ENCODE measurements at regions not wholly inside any gene's neighbourhood (a gene's known extent, or its start where the extent isn't known, plus 50 kb on each side); places are given as distances from the start of the nearest gene placed in this dataset.
"Not testable (repeated sequence)": the region's sequence is repeated elsewhere in the genome, so short reads cannot be mapped to it uniquely, and the experiment has no call there.

DNA sequence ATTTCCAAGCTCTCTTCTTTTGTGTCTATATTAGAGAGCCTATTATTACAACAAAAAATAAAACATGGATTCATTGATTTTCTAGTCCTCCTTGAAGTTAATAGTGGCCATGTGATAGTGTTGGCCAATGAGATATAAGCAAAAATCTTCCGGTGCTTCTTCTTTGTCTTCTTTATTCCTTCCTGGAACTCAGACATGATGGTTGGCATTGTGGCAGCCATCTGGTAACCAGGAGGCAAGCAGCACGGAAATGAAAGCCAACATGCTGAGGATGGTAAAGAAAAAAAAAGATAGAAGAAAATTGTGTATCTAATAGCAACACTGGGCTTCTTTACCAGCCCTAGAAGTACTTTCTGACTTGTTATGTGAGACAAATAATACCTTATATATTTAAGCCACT, 50.8 kb upstream of the SEL1L start:
- Histone ChIP-seq H3K36me3 (ENCODE audit: control insufficient read depth in 1 of 2, insufficient read depth in 2 of 2, low read length in 1 of 2) (no peaks in the 10 kb centered on the region), H3K27ac (ENCODE audit: low read depth in 1 of 2, low read length in 2 of 2) (no peak overlapping the region), H3K4me3 (ENCODE audit: low read length in 2 of 2) (no peak overlapping the region), H3K27me3 (ENCODE audit: control insufficient read depth in 1 of 2, insufficient read depth in 2 of 2, low read length in 1 of 2) (no peaks in the 10 kb centered on the region), H3K9me3 (ENCODE audit: control insufficient read depth, low read length) (no peaks in the 10 kb centered on the region), H3K4me1 (ENCODE audit: control insufficient read depth in 1 of 2, insufficient read depth in 2 of 2, low read length in 2 of 2) (no peaks in the 10 kb centered on the region)
- DNase-seq (no peak), ATAC-seq (ENCODE audit: low FRiP score) (no peak)
- WGBS, 2 donors: 96 to 99% methylated on average over 2 of the region's 2 CpGs
- intact Hi-C loops (cut with DNase I): no loop called here

DNA sequence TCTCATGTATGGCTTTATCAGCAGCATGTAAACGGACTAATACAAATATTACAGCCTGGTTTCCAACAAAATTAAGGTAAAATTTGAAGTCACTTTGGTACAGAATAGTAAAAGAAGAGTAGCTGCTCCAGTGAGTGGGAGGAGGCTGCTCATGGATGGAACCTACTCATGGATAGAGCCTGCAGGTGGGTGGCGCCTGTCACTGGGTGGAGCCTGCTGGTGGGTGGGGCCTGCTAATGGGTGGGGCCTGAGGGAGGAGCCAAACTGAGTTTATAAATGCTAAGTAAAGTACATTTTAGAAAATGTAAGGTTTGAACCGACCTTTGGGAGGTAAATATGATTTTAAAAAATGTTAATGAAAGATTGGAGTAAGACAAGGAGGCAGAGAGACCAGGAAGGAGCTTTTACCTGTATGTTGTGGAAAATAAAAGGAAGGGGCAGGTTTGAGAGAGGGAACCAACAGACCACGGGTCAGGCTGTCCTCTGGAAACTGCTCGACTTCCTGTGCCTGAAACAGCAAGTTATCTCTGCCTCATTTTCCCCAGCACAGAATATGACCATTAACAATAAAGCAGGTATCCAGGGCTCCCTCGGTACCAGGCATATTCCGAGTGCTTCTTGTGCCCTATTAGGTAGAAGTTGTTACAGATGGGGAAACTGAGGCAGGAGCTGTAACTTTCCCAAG, 55.9 kb upstream of the SEL1L start:
- ATAC-seq (ENCODE audit: low FRiP score): no peak
- WGBS, 2 donors: 91 to 92% methylated on average over 7 of the region's 7 CpGs
- Histone ChIP-seq H3K9me3 (ENCODE audit: control insufficient read depth, low read length) (no peaks in the 10 kb centered on the region), H3K27ac (ENCODE audit: low read depth in 1 of 2, low read length in 2 of 2) (no peak overlapping the region), H3K27me3 (ENCODE audit: control insufficient read depth in 1 of 2, insufficient read depth in 2 of 2, low read length in 1 of 2) (no peaks in the 10 kb centered on the region), H3K4me1 (ENCODE audit: control insufficient read depth in 1 of 2, insufficient read depth in 2 of 2, low read length in 2 of 2) (peaks cover 3 to 5% of the 10 kb centered on the region in 2 donors), H3K4me3 (ENCODE audit: low read length in 2 of 2) (no peak overlapping the region), H3K36me3 (ENCODE audit: control insufficient read depth in 1 of 2, insufficient read depth in 2 of 2, low read length in 1 of 2) (no peaks in the 10 kb centered on the region)
- intact Hi-C loops (cut with DNase I): no loop called here
- no peak for DNase-seq

DNA sequence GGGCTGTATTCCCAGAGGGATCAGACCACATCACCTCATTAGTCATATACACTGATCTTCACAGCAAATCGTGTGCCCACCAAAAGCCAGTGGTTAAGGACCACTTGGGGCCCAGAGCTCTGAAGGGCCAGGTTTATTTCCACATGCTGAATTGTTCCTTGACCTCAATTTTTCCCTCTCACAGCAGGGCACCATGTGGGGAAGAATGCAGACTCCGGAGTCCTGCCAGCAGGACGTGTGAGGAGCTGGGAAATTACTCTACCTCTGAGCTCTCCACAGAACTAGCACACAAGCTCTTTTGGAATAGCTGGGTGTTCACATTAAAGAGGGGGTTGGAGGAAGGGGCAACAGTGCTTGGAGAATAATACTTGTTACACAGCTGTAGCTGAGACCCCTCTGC, 57.6 kb upstream of the SEL1L start:
- Histone ChIP-seq H3K4me3 (ENCODE audit: low read length in 2 of 2) (no peak overlapping the region), H3K27ac (ENCODE audit: low read depth in 1 of 2, low read length in 2 of 2) (no peak overlapping the region), H3K27me3 (ENCODE audit: control insufficient read depth in 1 of 2, insufficient read depth in 2 of 2, low read length in 1 of 2) (no peaks in the 10 kb centered on the region), H3K4me1 (ENCODE audit: control insufficient read depth in 1 of 2, insufficient read depth in 2 of 2, low read length in 2 of 2) (peaks cover 3 to 10% of the 10 kb centered on the region in 2 donors), H3K36me3 (ENCODE audit: control insufficient read depth in 1 of 2, insufficient read depth in 2 of 2, low read length in 1 of 2) (no peaks in the 10 kb centered on the region), H3K9me3 (ENCODE audit: control insufficient read depth, low read length) (no peaks in the 10 kb centered on the region)
- no peak for DNase-seq
- 27 to 29% methylated on average over 3 of the region's 3 CpGs for WGBS, 2 donors
- no peak for ATAC-seq (ENCODE audit: low FRiP score)
- intact Hi-C loops (cut with DNase I): no loop called here

DNA sequence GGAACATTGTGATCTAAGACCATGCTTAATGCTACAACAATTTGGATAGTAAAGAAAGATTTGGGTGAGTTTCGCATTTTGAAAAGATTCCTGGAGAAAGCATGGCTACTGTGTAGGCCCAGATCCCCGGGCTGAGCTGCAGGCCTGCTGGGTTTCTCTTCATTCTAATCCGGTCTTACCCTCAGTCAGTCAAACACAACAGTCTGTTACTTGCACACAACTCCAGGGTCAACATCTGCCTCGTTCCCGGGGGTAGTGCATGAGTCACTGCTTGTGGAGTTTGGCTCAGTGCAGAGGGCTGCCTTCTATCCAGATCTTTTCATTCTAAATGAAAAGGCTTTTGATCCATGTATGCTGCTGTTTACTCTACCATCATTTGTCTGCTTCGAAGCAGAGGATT, 60.4 kb upstream of the SEL1L start:
- DNase-seq: peak; percentile 67 to 74
- peak; percentile 89 for ATAC-seq (ENCODE audit: low FRiP score)
- Histone ChIP-seq H3K4me3 (ENCODE audit: low read length in 2 of 2) (no peak overlapping the region), H3K4me1 (ENCODE audit: control insufficient read depth in 1 of 2, insufficient read depth in 2 of 2, low read length in 2 of 2) (peaks cover 3 to 10% of the 10 kb centered on the region in 2 donors), H3K27ac (ENCODE audit: low read depth in 1 of 2, low read length in 2 of 2) (no peak overlapping the region), H3K36me3 (ENCODE audit: control insufficient read depth in 1 of 2, insufficient read depth in 2 of 2, low read length in 1 of 2) (no peaks in the 10 kb centered on the region), H3K27me3 (ENCODE audit: control insufficient read depth in 1 of 2, insufficient read depth in 2 of 2, low read length in 1 of 2) (no peaks in the 10 kb centered on the region), H3K9me3 (ENCODE audit: control insufficient read depth, low read length) (no peaks in the 10 kb centered on the region)
- 4% methylated on average over 6 of the region's 6 CpGs for WGBS, 2 donors
- intact Hi-C loops (cut with DNase I): no loop called here

DNA sequence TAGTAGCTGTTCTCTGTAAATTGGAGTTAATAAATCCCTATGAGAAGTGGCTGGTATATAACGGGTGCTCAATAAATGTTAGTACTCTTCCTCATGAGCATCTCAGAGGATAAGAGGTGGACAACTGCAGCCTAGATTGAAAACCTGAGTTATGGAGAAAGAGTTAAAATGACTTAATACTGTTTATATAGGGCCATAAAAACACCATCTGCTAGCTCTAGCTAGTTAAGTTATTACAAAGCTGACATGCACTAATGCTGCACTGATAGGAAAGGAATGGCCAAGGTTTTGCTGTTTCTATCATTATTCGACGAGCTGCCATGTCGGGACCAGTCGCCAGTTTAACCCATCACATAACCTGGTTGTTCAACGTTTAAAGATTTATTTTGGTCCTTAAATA, 72.0 kb upstream of the SEL1L start:
- no peak for ATAC-seq (ENCODE audit: low FRiP score)
- intact Hi-C loops (cut with DNase I): no loop called here
- H3K27ac ChIP-seq (ENCODE audit: low read depth in 1 of 2, low read length in 2 of 2): no peak overlapping the region

DNA sequence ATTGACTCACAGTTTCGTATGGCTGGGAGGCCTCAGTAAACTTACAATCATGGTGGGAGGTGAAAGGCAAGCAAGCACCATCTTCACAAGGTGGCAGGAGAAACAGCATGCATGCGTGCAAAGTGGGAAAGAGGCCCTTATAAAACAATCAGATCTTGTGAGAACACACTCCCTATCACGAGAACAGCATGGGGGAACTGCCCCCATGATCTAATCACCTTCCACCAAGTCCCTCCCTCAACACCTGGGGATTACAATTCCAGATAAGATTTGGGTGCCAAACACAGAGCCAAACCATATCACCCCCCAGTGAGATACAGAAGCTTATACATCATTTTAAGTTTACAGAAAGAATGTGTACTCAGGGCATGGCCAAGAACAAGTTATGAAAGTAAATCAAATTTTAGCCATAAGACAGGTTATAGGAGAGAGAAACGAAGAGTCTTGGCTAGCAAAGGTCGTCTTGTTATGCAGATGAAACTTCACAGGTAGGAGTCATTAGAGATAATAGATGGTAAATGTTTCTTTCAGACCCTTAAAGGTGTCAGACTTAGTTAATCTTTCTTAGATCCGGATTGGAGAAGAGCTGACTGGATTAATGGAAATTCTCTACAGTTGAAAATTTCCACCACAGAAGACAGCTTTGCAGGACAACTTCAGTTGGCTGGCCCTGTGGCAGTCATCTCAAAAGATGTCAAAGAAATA, 79.8 kb upstream of the SEL1L start:
- DNase-seq (no peak), ATAC-seq (ENCODE audit: low FRiP score) (no peak)

More for the DNA sequence above, 72.0 kb upstream of the SEL1L start:
- no peaks in the 10 kb centered on the region for H3K4me1 ChIP-seq (ENCODE audit: control insufficient read depth in 1 of 2, insufficient read depth in 2 of 2, low read length in 2 of 2)
- WGBS, 2 donors: 42 to 52% methylated on average over 6 of the region's 6 CpGs
- H3K4me3 ChIP-seq (ENCODE audit: low read length in 2 of 2): no peak overlapping the region
- H3K9me3 ChIP-seq (ENCODE audit: control insufficient read depth, low read length): no peaks in the 10 kb centered on the region
- no peaks in the 10 kb centered on the region for H3K27me3 ChIP-seq (ENCODE audit: control insufficient read depth in 1 of 2, insufficient read depth in 2 of 2, low read length in 1 of 2)
- DNase-seq: no peak
- H3K36me3 ChIP-seq (ENCODE audit: control insufficient read depth in 1 of 2, insufficient read depth in 2 of 2, low read length in 1 of 2): no peaks in the 10 kb centered on the region

DNA sequence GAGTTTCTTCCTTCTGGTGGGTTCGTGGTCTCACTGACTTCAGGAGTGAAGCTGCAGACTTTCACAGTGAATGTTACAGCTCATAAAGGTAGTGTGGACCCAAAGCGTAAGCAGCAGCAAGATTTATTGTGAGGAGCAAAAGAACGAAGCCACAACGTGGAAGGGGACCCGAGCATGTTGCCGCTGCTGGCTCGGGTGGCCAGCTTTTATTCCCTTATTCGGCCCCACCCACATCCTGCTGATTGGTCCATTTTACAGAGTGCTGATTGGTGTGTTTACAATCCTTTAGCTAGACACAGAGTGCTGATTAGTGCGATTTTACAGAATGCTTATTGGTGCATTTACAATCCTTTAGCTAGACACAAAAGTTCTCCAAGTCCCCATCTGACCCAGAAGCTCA, 80.6 kb upstream of the SEL1L start:
- H3K9me3 ChIP-seq (ENCODE audit: control insufficient read depth, low read length); H3K27me3 ChIP-seq (ENCODE audit: control insufficient read depth in 1 of 2, insufficient read depth in 2 of 2, low read length in 1 of 2); H3K27ac ChIP-seq (ENCODE audit: low read depth in 1 of 2, low read length in 2 of 2); DNase-seq; intact Hi-C loops (cut with DNase I); H3K36me3 ChIP-seq (ENCODE audit: control insufficient read depth in 1 of 2, insufficient read depth in 2 of 2, low read length in 1 of 2); H3K4me1 ChIP-seq (ENCODE audit: control insufficient read depth in 1 of 2, insufficient read depth in 2 of 2, low read length in 2 of 2); H3K4me3 ChIP-seq (ENCODE audit: low read length in 2 of 2); ATAC-seq (ENCODE audit: low FRiP score): not testable (repeated sequence)
- WGBS, 2 donors: 95 to 98% methylated on average over 9 of the region's 9 CpGs

More for the DNA sequence above, 79.8 kb upstream of the SEL1L start:
- Histone ChIP-seq H3K4me1 (ENCODE audit: control insufficient read depth in 1 of 2, insufficient read depth in 2 of 2, low read length in 2 of 2) (no peaks in the 10 kb centered on the region), H3K36me3 (ENCODE audit: control insufficient read depth in 1 of 2, insufficient read depth in 2 of 2, low read length in 1 of 2) (no peaks in the 10 kb centered on the region), H3K4me3 (ENCODE audit: low read length in 2 of 2) (no peak overlapping the region), H3K27ac (ENCODE audit: low read depth in 1 of 2, low read length in 2 of 2) (no peak overlapping the region), H3K9me3 (ENCODE audit: control insufficient read depth, low read length) (no peaks in the 10 kb centered on the region), H3K27me3 (ENCODE audit: control insufficient read depth in 1 of 2, insufficient read depth in 2 of 2, low read length in 1 of 2) (no peaks in the 10 kb centered on the region)
- intact Hi-C loops (cut with DNase I): no loop called here
- 68 to 78% methylated on average over 6 of the region's 6 CpGs for WGBS, 2 donors

DNA sequence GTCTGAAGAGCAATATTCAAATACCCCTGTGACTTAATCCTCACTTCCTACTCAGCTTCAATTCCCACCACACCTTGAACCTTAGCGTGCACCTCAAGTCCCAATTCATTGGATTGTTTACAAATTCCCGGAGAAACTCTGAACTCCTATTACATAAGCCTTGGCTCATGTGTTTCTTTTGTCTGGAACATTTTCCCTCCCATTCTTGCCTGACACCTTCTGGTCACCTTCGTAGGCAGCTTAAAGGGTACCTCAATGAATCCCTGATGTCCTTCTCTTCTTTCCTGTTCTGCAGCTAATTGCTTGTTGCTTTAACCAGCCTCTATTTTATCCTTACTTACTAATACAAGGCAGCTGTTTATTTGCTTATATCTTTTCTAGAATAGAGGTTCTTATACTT, 85.0 kb upstream of the SEL1L start:
- Histone ChIP-seq H3K36me3 (ENCODE audit: control insufficient read depth in 1 of 2, insufficient read depth in 2 of 2, low read length in 1 of 2) (no peaks in the 10 kb centered on the region), H3K9me3 (ENCODE audit: control insufficient read depth, low read length) (no peaks in the 10 kb centered on the region), H3K27me3 (ENCODE audit: control insufficient read depth in 1 of 2, insufficient read depth in 2 of 2, low read length in 1 of 2) (no peaks in the 10 kb centered on the region), H3K27ac (ENCODE audit: low read depth in 1 of 2, low read length in 2 of 2) (no peak overlapping the region), H3K4me1 (ENCODE audit: control insufficient read depth in 1 of 2, insufficient read depth in 2 of 2, low read length in 2 of 2) (no peaks in the 10 kb centered on the region), H3K4me3 (ENCODE audit: low read length in 2 of 2) (no peak overlapping the region)
- 28 to 40% methylated on average over 3 of the region's 3 CpGs for WGBS, 2 donors
- ATAC-seq (ENCODE audit: low FRiP score) (no peak), DNase-seq (no peak)
- intact Hi-C loops (cut with DNase I): no loop called here

DNA sequence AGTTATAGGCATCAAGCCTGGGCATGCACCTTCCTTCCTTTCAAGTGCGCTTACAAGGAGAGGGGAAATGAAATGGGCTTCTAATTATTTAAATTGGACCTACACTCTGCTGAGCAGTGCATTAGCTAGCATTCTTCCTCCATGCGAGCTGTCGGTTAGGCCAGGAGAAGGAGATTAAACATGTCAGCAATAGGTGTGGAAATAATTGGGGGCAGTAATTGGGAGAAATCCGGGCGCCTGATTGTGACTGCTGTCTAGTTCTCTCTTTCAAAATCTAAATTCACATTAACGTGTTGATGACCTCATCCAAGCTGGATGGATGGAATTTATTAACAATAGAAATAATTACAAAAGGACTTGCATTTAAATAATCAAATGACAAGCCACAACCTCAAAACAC, 86.2 kb upstream of the SEL1L start:
- H3K9me3 ChIP-seq (ENCODE audit: control insufficient read depth, low read length): no peaks in the 10 kb centered on the region
- H3K4me1 ChIP-seq (ENCODE audit: control insufficient read depth in 1 of 2, insufficient read depth in 2 of 2, low read length in 2 of 2): no peaks in the 10 kb centered on the region
- no peak overlapping the region for H3K4me3 ChIP-seq (ENCODE audit: low read length in 2 of 2)
- no peaks in the 10 kb centered on the region for H3K36me3 ChIP-seq (ENCODE audit: control insufficient read depth in 1 of 2, insufficient read depth in 2 of 2, low read length in 1 of 2)
- DNase-seq (no peak), ATAC-seq (ENCODE audit: low FRiP score) (no peak)
- no peak overlapping the region for H3K27ac ChIP-seq (ENCODE audit: low read depth in 1 of 2, low read length in 2 of 2)
- no peaks in the 10 kb centered on the region for H3K27me3 ChIP-seq (ENCODE audit: control insufficient read depth in 1 of 2, insufficient read depth in 2 of 2, low read length in 1 of 2)
- 80 to 90% methylated on average over 6 of the region's 6 CpGs for WGBS, 2 donors
- intact Hi-C loops (cut with DNase I): loop anchor here in 1 of 2 donors (10.0 kb wide), 1 partner anchor 85 kb away; no protein-coding TSS in a partner anchor

All from aorta (tissue), 5 donors.